ENCODE measurements at regions not wholly inside any gene's neighbourhood (a gene's known extent, or its start where the extent isn't known, plus 50 kb on each side); places are given as distances from the start of the nearest gene placed in this dataset.

DNA sequence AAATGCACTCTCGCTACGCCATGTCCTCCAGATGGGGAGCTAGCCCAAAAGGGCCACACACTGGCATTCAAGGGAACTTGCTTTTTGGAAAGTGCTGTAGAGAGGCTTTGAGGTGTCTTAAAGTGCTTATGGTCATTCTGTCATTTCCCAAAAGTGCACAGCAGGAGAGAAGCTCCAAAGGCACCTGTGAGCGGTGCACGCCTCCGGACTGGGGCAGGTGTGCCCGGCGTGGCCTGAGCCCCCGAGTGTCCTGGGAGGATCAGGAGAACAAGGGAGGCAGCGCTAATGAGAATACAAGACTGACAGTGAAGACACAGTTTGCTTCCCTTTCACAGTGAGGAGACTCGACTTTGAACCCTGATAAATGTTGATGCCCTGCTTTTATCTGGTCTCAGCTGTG, 419.0 kb upstream of the MKI67 start (continued):
- TF ChIP-seq, protein P1, sequence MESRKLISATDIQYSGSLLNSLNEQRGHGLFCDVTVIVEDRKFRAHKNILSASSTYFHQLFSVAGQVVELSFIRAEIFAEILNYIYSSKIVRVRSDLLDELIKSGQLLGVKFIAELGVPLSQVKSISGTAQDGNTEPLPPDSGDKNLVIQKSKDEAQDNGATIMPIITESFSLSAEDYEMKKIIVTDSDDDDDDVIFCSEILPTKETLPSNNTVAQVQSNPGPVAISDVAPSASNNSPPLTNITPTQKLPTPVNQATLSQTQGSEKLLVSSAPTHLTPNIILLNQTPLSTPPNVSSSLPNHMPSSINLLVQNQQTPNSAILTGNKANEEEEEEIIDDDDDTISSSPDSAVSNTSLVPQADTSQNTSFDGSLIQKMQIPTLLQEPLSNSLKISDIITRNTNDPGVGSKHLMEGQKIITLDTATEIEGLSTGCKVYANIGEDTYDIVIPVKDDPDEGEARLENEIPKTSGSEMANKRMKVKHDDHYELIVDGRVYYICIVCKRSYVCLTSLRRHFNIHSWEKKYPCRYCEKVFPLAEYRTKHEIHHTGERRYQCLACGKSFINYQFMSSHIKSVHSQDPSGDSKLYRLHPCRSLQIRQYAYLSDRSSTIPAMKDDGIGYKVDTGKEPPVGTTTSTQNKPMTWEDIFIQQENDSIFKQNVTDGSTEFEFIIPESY (IDR thresholded peaks at IDR 0.05; ENCODE audit: extremely low read depth, insufficient replicate concordance, low read length) = no peak
- TF ChIP-seq, protein P2, sequence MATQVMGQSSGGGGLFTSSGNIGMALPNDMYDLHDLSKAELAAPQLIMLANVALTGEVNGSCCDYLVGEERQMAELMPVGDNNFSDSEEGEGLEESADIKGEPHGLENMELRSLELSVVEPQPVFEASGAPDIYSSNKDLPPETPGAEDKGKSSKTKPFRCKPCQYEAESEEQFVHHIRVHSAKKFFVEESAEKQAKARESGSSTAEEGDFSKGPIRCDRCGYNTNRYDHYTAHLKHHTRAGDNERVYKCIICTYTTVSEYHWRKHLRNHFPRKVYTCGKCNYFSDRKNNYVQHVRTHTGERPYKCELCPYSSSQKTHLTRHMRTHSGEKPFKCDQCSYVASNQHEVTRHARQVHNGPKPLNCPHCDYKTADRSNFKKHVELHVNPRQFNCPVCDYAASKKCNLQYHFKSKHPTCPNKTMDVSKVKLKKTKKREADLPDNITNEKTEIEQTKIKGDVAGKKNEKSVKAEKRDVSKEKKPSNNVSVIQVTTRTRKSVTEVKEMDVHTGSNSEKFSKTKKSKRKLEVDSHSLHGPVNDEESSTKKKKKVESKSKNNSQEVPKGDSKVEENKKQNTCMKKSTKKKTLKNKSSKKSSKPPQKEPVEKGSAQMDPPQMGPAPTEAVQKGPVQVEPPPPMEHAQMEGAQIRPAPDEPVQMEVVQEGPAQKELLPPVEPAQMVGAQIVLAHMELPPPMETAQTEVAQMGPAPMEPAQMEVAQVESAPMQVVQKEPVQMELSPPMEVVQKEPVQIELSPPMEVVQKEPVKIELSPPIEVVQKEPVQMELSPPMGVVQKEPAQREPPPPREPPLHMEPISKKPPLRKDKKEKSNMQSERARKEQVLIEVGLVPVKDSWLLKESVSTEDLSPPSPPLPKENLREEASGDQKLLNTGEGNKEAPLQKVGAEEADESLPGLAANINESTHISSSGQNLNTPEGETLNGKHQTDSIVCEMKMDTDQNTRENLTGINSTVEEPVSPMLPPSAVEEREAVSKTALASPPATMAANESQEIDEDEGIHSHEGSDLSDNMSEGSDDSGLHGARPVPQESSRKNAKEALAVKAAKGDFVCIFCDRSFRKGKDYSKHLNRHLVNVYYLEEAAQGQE (IDR thresholded peaks at IDR 0.05; ENCODE audit: low read depth) = no peak
- TF ChIP-seq CBX3 (IDR thresholded peaks at IDR 0.05; ENCODE audit: low read depth) (no peak), CEBPB (IDR thresholded peaks at IDR 0.05; ENCODE audit: low read depth) (no peak), POLR2A (IDR thresholded peaks at IDR 0.05; ENCODE audit: borderline replicate concordance, extremely low read depth, insufficient read depth, insufficient read length) (no peak), POLR2AphosphoS5 (IDR thresholded peaks at IDR 0.05; ENCODE audit: low read depth, low read length) (no peak)

- CTCF ChIA-PET = no interaction called here
Measured at GRCh38 chr10:128546651-128547165, 420.5 kb upstream of the MKI67 start.

More at GRCh38 chr10:128546651-128547165, 420.5 kb upstream of the MKI67 start:
- no peak overlapping the region for H3K4me3 ChIP-seq (replicated peaks in 1 of 2; ENCODE audit: low read depth in 1 of 2, low read length in 2 of 2)
- no peaks in the 10 kb centered on the region for H3K79me2 ChIP-seq (ENCODE audit: insufficient read depth, low read length)
- TF ChIP-seq ATF3 (IDR thresholded peaks at IDR 0.05) (no peak), ELF1 (IDR thresholded peaks at IDR 0.05; ENCODE audit: borderline replicate concordance, low read depth) (no peak), CBX3 (IDR thresholded peaks at IDR 0.05; ENCODE audit: low read depth) (no peak), JUND (IDR thresholded peaks at IDR 0.05) (no peak), POLR2A (IDR thresholded peaks at IDR 0.05; ENCODE audit: borderline replicate concordance, extremely low read depth, insufficient read depth, insufficient read length) (no peak)
- TF ChIP-seq, protein P2 (IDR thresholded peaks at IDR 0.05; ENCODE audit: low read depth) = no peak
- TF ChIP-seq, protein P1 (IDR thresholded peaks at IDR 0.05; ENCODE audit: extremely low read depth, insufficient replicate concordance, low read length) = no peak
- no peaks in the 10 kb centered on the region for H3K9me2 ChIP-seq (ENCODE audit: insufficient read depth)
- no peaks in the 10 kb centered on the region for H4K20me1 ChIP-seq (ENCODE audit: insufficient read depth)
- DNase-seq (ENCODE audit: low read depth, low spot score) = no peak
- H3K27me3 ChIP-seq (ENCODE audit: insufficient read depth, low read length) = peaks cover 67% of the 10 kb centered on the region
- no peaks in the 10 kb centered on the region for H3K9me3 ChIP-seq (ENCODE audit: control insufficient read depth in 1 of 2, insufficient read depth in 1 of 2, low read depth in 1 of 2, low read length in 2 of 2)
- H3K9ac ChIP-seq (ENCODE audit: low read length) = no peak overlapping the region
- intact Hi-C loops (cut with micrococcal nuclease) = loop anchor here (5.0 kb wide), 1 partner anchor 99 kb away; no protein-coding TSS in a partner anchor
- H2AFZ ChIP-seq (ENCODE audit: low read depth, low read length, poor library complexity, severe bottlenecking) = no peak overlapping the region
- no peak overlapping the region for H3K4me2 ChIP-seq (ENCODE audit: low read length)
- no peak overlapping the region for H3K27ac ChIP-seq (ENCODE audit: low read depth, low read length)
- H3K36me3 ChIP-seq (ENCODE audit: control insufficient read depth in 1 of 2, insufficient read depth in 2 of 2, low read length in 2 of 2) = no peaks in the 10 kb centered on the region
- POLR2A ChIA-PET = no interaction called here
- no TSS peak for BruUV-seq (replicated peaks)
- H3K4me1 ChIP-seq (ENCODE audit: control insufficient read depth in 1 of 2, insufficient read depth in 2 of 2, low read length in 2 of 2) = no peaks in the 10 kb centered on the region
- RAD21 ChIA-PET (ENCODE audit: low non-redundant PET in 1 of 2, low total read pairs in 2 of 2, uncharacterized antibody in 2 of 2, unreplicated experiment in 2 of 2) = no interaction called here
- no peak for ATAC-seq
